GM19467 (cell line): ENCODE measurements at regions not wholly inside any gene's neighbourhood (a gene's known extent, or its start where the extent isn't known, plus 50 kb on each side); places are given as distances from the start of the nearest gene placed in this dataset.

Experiments
- ATAC-seq: cut with Tn5 transposase; IDR thresholded peaks from one replicate; pipeline ENCODE4 v1.9.1; 2021; ENCODE audit warnings: mild to moderate bottlenecking, moderate library complexity; ENCODE audit not compliant: unreplicated experiment

DNA sequence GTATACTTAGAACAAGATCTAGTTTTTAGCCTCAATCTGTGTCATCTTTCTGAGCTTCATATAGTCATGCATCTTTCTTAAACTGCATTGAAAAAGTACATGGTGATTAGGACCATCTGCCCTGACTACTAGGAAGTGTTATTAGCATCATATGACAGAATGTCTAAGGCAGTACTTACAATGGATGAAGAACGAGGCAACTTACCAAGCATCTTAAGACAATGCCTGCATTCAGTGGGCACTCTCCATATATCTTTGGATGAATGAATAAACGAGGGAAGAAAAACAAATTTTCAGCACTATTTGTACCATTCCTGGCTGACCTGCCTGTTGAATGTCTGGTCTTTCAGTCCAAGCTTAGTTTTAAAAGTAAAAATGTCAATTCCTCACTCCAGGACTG, 185.4 kb upstream of the EPHA3 start:
- ATAC-seq: no peak

GRCh38 chr3:88926221-88926620, 181.2 kb upstream of the EPHA3 start:
- ATAC-seq: no peak

DNA sequence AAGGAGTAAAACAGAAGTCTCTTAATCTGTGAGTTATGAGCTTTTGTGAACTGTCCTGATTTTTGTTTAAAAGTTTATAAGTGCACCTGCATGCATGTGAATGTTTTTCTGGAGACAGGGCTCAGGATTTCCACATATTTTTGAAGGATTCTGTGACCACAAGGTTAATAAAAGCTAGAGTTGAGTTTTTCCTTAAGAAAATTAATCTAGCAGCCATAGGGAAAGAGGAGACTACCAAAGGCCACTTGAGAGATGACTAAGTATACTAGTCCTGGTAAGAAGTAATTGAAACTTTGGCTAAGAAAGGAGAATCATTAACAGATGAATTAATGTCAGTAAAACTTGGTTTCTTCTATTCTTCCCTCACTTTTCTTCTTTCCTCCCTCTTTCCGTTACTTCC, 176.8 kb upstream of the EPHA3 start:
- ATAC-seq: no peak

DNA sequence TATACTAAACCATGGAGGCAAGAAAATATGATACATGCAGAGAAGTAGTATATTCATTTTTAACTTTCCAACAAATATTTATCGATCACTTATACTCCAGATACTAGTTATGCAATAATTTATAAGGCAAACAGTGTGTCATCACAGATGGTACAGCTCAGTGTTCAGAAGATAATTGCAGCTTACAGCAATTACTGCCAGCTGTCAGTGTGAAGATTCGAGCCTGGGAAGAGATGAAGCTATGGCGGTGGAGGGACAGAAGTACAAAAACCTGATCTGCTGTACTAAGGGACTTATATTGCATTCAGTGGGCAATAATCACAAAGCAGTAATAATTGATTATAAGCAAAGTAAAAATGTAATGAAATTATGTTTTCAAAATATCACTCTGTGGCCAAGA, 170.6 kb upstream of the EPHA3 start:
- no peak for ATAC-seq

GRCh38 chr3:88940296-88940695, 167.1 kb upstream of the EPHA3 start:
- ATAC-seq: no peak

- no peak for ATAC-seq
These were observed 160.4 kb upstream of the EPHA3 start for GRCh38 chr3:88947013-88947412.

GRCh38 chr3:88954853-88955252, 152.6 kb upstream of the EPHA3 start:
- ATAC-seq: no peak

GRCh38 chr3:88955274-88955673, 152.1 kb upstream of the EPHA3 start:
- no peak for ATAC-seq

- ATAC-seq: no peak
These were observed 149.5 kb upstream of the EPHA3 start for GRCh38 chr3:88957711-88958439.

- ATAC-seq: no peak
These were observed 147.4 kb upstream of the EPHA3 start for GRCh38 chr3:88960019-88960418.

DNA sequence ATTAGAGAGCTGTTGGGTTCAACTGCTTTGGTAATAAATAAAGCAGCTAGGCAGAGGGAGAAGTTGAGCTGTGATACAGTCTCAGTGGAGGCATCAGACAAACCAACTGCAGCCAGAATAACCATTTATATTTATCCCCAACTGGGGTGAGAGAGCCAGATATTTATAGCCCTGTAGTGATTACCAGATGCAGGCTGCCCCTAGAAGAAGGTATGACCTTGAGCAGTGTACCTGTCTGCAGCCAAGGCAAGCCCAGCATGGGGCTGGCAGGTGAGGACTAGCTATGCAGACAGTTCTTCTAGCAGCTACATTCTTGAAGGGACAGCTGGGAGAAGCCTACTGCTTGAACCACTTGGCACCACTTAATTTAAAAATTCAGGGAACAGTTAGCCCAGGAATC, 144.4 kb upstream of the EPHA3 start:
- no peak for ATAC-seq

DNA sequence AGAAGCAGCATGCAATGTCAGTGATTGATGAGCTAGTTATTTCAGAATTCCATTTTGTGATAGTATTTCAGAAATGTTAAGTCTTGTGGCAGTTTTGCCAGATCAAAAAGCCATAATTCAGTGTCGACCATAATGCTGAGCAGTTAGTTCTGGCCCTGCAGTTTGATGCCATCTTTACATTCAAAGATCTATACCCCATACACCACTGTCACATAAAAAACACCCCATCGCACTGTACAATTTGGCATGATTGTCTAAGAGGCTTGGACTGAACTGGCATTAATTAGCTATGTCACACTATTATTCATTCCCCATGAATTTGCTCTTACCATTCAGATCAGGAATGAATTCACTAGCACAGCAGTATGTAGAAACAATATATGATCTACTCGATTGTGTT, 127.7 kb upstream of the EPHA3 start:
- no peak for ATAC-seq

GRCh38 chr3:88983458-88983857, 124.0 kb upstream of the EPHA3 start:
- ATAC-seq: no peak

- no peak for ATAC-seq
These were observed 123.2 kb upstream of the EPHA3 start for GRCh38 chr3:88984256-88984655.

- no peak for ATAC-seq
These were observed 122.6 kb upstream of the EPHA3 start for GRCh38 chr3:88984832-88985231.

GRCh38 chr3:88985491-88985890, 121.9 kb upstream of the EPHA3 start:
- no peak for ATAC-seq

DNA sequence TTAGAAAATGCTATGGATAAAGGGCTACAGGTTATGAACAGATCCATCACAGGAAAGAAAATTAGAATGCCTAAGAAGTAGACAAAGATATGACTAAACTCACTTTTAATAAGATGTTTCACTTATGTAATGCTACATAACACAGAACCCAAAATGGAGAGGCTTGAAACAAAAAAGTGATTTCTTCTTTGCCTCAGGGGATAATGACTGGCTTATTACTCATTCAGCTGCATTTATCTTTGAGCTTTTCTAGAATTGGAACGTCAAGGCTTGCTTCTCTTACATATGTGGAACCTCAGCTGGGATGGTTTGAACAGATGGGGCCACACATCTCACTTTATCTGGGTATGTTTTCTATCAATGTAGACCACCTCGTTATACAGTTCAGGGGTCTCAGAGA, 120.6 kb upstream of the EPHA3 start:
- no peak for ATAC-seq

- no peak for ATAC-seq
These were observed 119.6 kb upstream of the EPHA3 start for GRCh38 chr3:88987776-88988175.

- no peak for ATAC-seq
These were observed 118.5 kb upstream of the EPHA3 start for GRCh38 chr3:88988906-88989305.

DNA sequence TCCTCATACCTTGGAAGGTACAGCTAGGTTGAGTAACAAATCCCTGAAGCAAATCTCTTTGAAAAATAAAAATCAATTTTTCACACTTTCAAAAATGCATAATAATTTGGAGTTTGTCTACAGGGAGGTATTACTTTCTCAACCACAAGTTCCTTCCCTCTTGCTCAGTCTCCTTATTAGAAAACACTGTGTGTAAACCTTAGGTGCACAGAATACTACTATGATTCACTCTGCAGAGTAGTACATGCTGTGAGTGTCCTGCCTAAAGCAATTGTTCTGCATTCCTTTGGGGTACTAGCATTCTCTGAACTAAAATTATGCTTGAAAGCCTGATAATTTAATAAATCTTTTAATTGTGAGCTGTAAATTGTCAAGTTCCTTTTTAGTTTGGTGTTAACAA, 115.9 kb upstream of the EPHA3 start:
- no peak for ATAC-seq

DNA sequence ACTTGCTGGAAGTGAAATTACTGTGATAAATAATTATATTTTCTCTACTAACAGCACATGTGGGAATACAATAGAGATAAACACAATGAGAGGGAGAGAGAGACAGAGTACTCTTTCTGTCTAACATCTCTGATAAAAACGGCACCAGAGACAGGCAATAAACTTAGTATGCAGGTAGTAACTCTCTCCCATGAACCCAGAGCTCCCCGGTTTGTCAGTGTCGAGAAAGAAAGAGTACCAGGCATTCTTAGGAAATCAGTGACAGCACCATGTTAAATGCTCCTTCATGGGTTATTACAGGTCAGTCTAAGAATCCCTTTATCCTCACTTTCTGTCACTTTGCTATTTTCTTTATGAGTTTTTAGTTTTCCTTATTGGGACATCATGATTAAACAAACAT, 110.7 kb upstream of the EPHA3 start:
- ATAC-seq: no peak

- no peak for ATAC-seq
These were observed 110.2 kb upstream of the EPHA3 start for GRCh38 chr3:88997260-88997659.

GRCh38 chr3:89000886-89001285, 106.5 kb upstream of the EPHA3 start:
- ATAC-seq: no peak
